ENCODE measurements at regions not wholly inside any gene's neighbourhood (a gene's known extent, or its start where the extent isn't known, plus 50 kb on each side); places are given as distances from the start of the nearest gene placed in this dataset.

GRCh38 chr14:26928019-26928418 lies 330.2 kb upstream of the NOVA1 start:
- no peak overlapping the region for H3K4me3 ChIP-seq (ENCODE audit: low read length)
- no peaks in the 10 kb centered on the region for H3K9me3 ChIP-seq (ENCODE audit: low read length)
- peaks cover 20% of the 10 kb centered on the region for H3K4me1 ChIP-seq (ENCODE audit: insufficient read depth, low read length)
- H3K36me3 ChIP-seq (ENCODE audit: insufficient read depth, low read length), result no peaks in the 10 kb centered on the region
- H2AFZ ChIP-seq (ENCODE audit: low read depth, low read length), result no peak overlapping the region
- H3K27me3 ChIP-seq (ENCODE audit: insufficient read depth, low read length), result no peaks in the 10 kb centered on the region

DNA sequence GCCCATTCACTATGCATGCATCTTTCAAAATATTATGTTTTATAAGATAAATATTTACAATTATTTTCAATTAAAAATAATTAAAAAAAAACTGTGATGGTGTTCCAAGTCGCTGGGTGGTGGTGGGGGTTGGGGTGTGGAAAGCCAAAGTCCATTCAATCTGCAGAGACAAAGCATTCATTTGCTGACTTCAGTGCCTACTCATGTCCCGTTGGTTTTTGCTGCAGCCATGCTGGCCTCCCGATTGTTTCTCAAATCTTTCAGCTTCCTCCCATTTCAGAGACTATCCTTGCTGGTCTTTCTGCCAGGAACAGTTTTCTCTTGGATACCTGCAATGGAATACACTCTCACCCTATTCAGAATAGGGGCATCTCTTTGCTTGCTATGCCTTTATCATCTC lies 331.5 kb upstream of the NOVA1 start:
- Histone ChIP-seq H3K36me3 (ENCODE audit: insufficient read depth, low read length) (no peaks in the 10 kb centered on the region), H3K27me3 (ENCODE audit: insufficient read depth, low read length) (no peaks in the 10 kb centered on the region), H3K9me3 (ENCODE audit: low read length) (no peaks in the 10 kb centered on the region), H3K4me1 (ENCODE audit: insufficient read depth, low read length) (peaks cover 20% of the 10 kb centered on the region), H2AFZ (ENCODE audit: low read depth, low read length) (no peak overlapping the region), H3K4me3 (ENCODE audit: low read length) (no peak overlapping the region)

DNA sequence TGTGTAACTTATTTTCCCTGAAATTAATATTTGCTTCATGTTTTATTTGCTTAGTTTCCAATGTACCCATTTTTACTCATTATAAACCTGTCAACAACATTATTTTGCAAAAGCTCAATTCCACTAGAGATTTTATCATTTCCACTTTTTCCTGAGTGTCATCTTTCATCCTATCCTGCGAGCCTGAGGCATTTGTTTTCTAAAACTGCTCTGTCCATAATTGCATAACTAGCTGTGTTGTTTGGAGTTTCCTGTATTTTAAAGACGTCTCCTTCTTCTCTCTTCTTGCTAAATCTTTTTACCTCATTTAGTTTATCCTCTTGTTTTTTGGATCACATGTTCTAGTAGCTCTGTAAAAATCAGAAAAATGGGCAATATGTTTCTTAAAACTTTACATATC lies 332.7 kb upstream of the NOVA1 start:
- no peaks in the 10 kb centered on the region for H3K27me3 ChIP-seq (ENCODE audit: insufficient read depth, low read length)
- H3K4me3 ChIP-seq (ENCODE audit: low read length), result no peak overlapping the region
- no peak overlapping the region for H2AFZ ChIP-seq (ENCODE audit: low read depth, low read length)
- H3K4me1 ChIP-seq (ENCODE audit: insufficient read depth, low read length), result peaks cover 20% of the 10 kb centered on the region
- no peaks in the 10 kb centered on the region for H3K36me3 ChIP-seq (ENCODE audit: insufficient read depth, low read length)
- H3K9me3 ChIP-seq (ENCODE audit: low read length), result no peaks in the 10 kb centered on the region

- Histone ChIP-seq H3K27me3 (ENCODE audit: insufficient read depth, low read length) (no peaks in the 10 kb centered on the region), H3K9me3 (ENCODE audit: low read length) (no peaks in the 10 kb centered on the region), H3K4me1 (ENCODE audit: insufficient read depth, low read length) (peaks cover 4% of the 10 kb centered on the region), H3K36me3 (ENCODE audit: insufficient read depth, low read length) (no peaks in the 10 kb centered on the region), H3K4me3 (ENCODE audit: low read length) (no peak overlapping the region), H2AFZ (ENCODE audit: low read depth, low read length) (no peak overlapping the region)
Measured at GRCh38 chr14:26932606-26933005, 334.8 kb upstream of the NOVA1 start.

DNA sequence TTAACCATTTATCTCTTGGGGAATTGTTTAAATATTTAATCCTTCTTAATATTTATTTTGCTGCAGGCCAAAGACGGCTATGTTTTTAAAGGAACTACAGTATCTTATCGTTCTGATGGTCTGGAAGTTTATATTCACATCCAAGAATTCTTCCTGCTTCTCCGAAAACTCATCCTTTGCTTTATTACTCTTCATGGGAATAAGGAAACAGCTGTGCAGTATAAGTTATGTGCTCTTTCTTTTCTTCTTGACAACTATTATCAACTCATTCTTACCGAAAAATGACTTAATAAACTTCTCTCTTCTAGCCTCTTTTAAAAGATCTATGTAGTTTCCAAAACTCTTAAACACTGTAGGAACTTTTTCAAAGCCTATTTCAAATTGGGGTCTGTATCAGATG lies 335.6 kb upstream of the NOVA1 start:
- Histone ChIP-seq H3K9me3 (ENCODE audit: low read length) (no peaks in the 10 kb centered on the region), H3K36me3 (ENCODE audit: insufficient read depth, low read length) (no peaks in the 10 kb centered on the region), H3K4me1 (ENCODE audit: insufficient read depth, low read length) (no peaks in the 10 kb centered on the region), H3K4me3 (ENCODE audit: low read length) (no peak overlapping the region), H2AFZ (ENCODE audit: low read depth, low read length) (no peak overlapping the region), H3K27me3 (ENCODE audit: insufficient read depth, low read length) (no peaks in the 10 kb centered on the region)

- Histone ChIP-seq H3K27me3 (ENCODE audit: insufficient read depth, low read length) (no peaks in the 10 kb centered on the region), H3K4me3 (ENCODE audit: low read length) (no peak overlapping the region), H3K36me3 (ENCODE audit: insufficient read depth, low read length) (no peaks in the 10 kb centered on the region), H2AFZ (ENCODE audit: low read depth, low read length) (no peak overlapping the region), H3K4me1 (ENCODE audit: insufficient read depth, low read length) (no peaks in the 10 kb centered on the region), H3K9me3 (ENCODE audit: low read length) (no peaks in the 10 kb centered on the region)
Measured at GRCh38 chr14:26934151-26934550, 336.3 kb upstream of the NOVA1 start.

DNA sequence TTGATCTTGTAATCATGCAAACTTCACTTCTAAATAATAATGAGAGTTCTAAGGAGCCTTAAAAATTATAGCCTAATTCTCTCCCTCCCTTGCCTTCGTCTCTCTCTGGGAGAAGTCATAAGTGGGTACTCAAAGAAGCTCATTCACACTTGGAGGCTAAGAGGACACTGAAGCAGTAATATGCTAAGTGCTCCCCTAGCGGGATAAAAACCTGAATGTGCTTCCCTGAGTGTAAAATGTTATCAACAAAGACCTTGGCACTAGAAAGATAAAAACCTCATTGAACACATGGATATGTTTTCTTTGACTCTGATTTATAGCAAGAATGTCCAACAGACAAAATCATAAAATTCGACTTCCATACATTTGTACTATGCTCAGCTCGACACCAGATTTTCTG lies 337.9 kb upstream of the NOVA1 start:
- no peaks in the 10 kb centered on the region for H3K27me3 ChIP-seq (ENCODE audit: insufficient read depth, low read length)
- H3K4me3 ChIP-seq (ENCODE audit: low read length), result no peak overlapping the region
- H3K36me3 ChIP-seq (ENCODE audit: insufficient read depth, low read length), result no peaks in the 10 kb centered on the region
- no peaks in the 10 kb centered on the region for H3K9me3 ChIP-seq (ENCODE audit: low read length)
- no peak overlapping the region for H2AFZ ChIP-seq (ENCODE audit: low read depth, low read length)
- no peaks in the 10 kb centered on the region for H3K4me1 ChIP-seq (ENCODE audit: insufficient read depth, low read length)

DNA sequence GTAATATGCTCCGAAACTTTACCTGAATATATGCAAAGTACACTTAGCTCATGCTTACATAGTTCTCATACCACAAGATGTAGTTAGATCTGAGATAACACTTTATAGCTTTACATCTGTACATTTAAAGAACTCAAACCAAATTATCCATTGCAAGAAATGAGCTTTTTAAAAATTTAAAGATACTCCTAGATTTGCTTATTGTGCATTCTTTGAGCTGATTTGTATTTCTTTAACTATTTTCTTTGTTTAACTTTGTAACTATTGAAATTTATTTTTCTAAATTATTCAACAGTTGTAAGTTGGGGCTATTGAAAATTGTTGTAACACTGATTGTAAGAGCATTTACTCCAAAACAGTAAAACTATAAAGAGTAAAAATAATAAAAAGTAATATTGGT lies 340.2 kb upstream of the NOVA1 start:
- no peaks in the 10 kb centered on the region for H3K27me3 ChIP-seq (ENCODE audit: insufficient read depth, low read length)
- H2AFZ ChIP-seq (ENCODE audit: low read depth, low read length), result no peak overlapping the region
- H3K4me1 ChIP-seq (ENCODE audit: insufficient read depth, low read length), result no peaks in the 10 kb centered on the region
- no peaks in the 10 kb centered on the region for H3K9me3 ChIP-seq (ENCODE audit: low read length)
- H3K4me3 ChIP-seq (ENCODE audit: low read length), result no peak overlapping the region
- no peaks in the 10 kb centered on the region for H3K36me3 ChIP-seq (ENCODE audit: insufficient read depth, low read length)

DNA sequence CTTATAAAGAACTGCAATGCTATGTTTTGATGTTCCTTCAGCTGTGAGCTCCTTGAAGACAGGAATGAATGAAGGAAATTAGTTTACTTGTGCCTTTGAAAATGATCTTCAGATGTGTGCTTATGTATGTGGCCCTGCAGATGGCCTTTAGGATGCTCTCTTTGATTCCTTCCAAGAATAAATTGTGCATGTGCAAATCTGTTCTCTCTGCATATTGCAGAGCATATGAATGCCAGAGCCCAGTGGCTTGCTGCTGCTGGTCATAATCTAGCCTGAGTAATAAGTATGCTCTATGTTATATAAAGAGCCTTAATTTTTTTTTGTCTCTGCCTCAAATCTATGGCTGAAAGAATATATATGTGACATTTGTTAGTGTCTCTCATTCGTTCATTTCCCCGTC lies 341.9 kb upstream of the NOVA1 start:
- Histone ChIP-seq H3K36me3 (ENCODE audit: insufficient read depth, low read length) (no peaks in the 10 kb centered on the region), H3K9me3 (ENCODE audit: low read length) (no peaks in the 10 kb centered on the region), H3K4me1 (ENCODE audit: insufficient read depth, low read length) (no peaks in the 10 kb centered on the region), H2AFZ (ENCODE audit: low read depth, low read length) (no peak overlapping the region), H3K27me3 (ENCODE audit: insufficient read depth, low read length) (no peaks in the 10 kb centered on the region), H3K4me3 (ENCODE audit: low read length) (no peak overlapping the region)

GRCh38 chr14:26941521-26941920 lies 343.7 kb upstream of the NOVA1 start:
- Histone ChIP-seq H2AFZ (ENCODE audit: low read depth, low read length) (no peak overlapping the region), H3K27me3 (ENCODE audit: insufficient read depth, low read length) (no peaks in the 10 kb centered on the region), H3K36me3 (ENCODE audit: insufficient read depth, low read length) (no peaks in the 10 kb centered on the region), H3K4me3 (ENCODE audit: low read length) (no peak overlapping the region), H3K4me1 (ENCODE audit: insufficient read depth, low read length) (no peaks in the 10 kb centered on the region), H3K9me3 (ENCODE audit: low read length) (no peaks in the 10 kb centered on the region)

- no peaks in the 10 kb centered on the region for H3K4me1 ChIP-seq (ENCODE audit: insufficient read depth, low read length)
- H3K36me3 ChIP-seq (ENCODE audit: insufficient read depth, low read length), result no peaks in the 10 kb centered on the region
- no peaks in the 10 kb centered on the region for H3K27me3 ChIP-seq (ENCODE audit: insufficient read depth, low read length)
- no peak overlapping the region for H2AFZ ChIP-seq (ENCODE audit: low read depth, low read length)
- no peak overlapping the region for H3K4me3 ChIP-seq (ENCODE audit: low read length)
- H3K9me3 ChIP-seq (ENCODE audit: low read length), result no peaks in the 10 kb centered on the region
Measured at GRCh38 chr14:26947265-26947664, 349.4 kb upstream of the NOVA1 start.

DNA sequence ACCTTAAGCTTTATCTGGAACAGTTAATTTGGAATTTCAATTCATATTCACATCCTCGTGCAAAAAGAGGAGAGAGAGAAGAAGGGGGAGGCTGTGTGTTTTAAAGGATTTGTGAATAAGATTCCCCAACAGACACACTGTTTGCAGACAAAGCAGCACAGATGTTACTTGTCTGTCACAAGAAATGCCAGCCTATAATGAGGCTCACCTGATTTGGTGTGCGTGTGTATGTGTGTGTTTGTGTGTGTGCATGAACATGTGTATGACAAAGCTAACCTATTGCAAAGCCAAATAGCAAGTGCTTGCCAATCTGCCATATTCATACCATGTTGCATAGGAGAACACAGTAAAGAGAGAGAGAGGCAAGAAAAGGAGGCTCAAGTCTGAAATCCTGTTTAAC lies 361.6 kb upstream of the NOVA1 start:
- no peaks in the 10 kb centered on the region for H3K36me3 ChIP-seq (ENCODE audit: insufficient read depth, low read length)
- no peaks in the 10 kb centered on the region for H3K9me3 ChIP-seq (ENCODE audit: low read length)
- H2AFZ ChIP-seq (ENCODE audit: low read depth, low read length), result no peak overlapping the region
- peaks cover 21% of the 10 kb centered on the region for H3K4me1 ChIP-seq (ENCODE audit: insufficient read depth, low read length)
- no peaks in the 10 kb centered on the region for H3K27me3 ChIP-seq (ENCODE audit: insufficient read depth, low read length)
- H3K4me3 ChIP-seq (ENCODE audit: low read length), result no peak overlapping the region

DNA sequence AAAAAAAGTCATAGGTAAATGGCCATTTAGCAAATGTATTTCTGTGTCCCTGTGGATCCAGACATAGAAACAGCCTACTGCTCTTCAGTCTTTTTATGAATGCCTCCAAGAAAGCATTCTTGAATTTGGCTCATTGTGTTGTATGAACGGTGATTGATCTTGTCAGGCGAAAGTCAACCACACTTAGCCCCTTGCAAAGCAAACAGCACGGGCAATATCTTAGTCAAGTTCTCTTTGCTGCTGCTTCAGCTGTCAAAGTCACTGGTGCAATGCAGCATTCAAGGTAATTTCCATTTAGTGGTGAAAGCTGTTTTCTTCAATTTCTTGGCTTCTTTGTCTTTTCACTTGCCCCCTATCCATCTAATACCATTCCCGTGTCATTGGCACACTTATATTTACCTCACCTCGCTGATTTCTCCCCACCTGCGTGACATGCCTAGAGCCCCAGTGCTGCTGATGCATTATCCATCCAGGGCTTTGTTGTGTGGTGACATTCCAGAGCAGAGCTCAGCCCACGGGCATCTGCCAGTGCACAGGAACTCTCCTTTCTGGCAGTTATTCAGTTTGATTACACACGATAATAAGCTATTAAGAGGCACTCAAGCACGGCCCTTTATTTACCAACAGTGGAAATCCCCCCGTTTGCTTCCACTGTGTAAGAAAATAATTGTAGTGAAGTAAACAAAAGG lies 362.3 kb upstream of the NOVA1 start:
- no peaks in the 10 kb centered on the region for H3K36me3 ChIP-seq (ENCODE audit: insufficient read depth, low read length)
- H3K27me3 ChIP-seq (ENCODE audit: insufficient read depth, low read length), result no peaks in the 10 kb centered on the region
- H3K4me3 ChIP-seq (ENCODE audit: low read length), result no peak overlapping the region
- no peak overlapping the region for H2AFZ ChIP-seq (ENCODE audit: low read depth, low read length)
- no peaks in the 10 kb centered on the region for H3K9me3 ChIP-seq (ENCODE audit: low read length)
- peaks cover 21% of the 10 kb centered on the region for H3K4me1 ChIP-seq (ENCODE audit: insufficient read depth, low read length)

DNA sequence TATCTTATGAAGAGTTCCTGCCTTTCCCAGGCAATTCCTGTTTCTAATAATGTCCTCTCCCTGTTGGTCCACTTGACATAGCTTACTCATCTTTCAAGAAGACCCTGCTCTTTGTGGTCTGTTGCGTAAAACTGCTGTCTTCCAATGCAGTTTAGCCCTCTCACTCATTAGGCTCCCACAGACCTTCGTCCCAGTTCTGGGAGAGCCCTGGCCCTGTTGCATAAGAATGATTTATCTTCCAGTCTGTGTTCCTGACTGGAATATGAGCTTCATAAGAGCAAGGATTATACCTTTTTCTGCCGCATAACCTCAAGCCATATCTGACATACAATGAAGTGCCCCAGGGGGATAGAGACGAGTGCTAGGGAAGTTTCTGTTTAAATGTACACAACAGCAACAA lies 365.9 kb upstream of the NOVA1 start:
- Histone ChIP-seq H3K9me3 (ENCODE audit: low read length) (no peaks in the 10 kb centered on the region), H3K36me3 (ENCODE audit: insufficient read depth, low read length) (no peaks in the 10 kb centered on the region), H3K4me3 (ENCODE audit: low read length) (no peak overlapping the region), H3K27me3 (ENCODE audit: insufficient read depth, low read length) (no peaks in the 10 kb centered on the region), H2AFZ (ENCODE audit: low read depth, low read length) (no peak overlapping the region), H3K4me1 (ENCODE audit: insufficient read depth, low read length) (peaks cover 43% of the 10 kb centered on the region)
